HG03095 (cell line): ENCODE measurements at regions not wholly inside any gene's neighbourhood (a gene's known extent, or its start where the extent isn't known, plus 50 kb on each side); places are given as distances from the start of the nearest gene placed in this dataset.

Experiments used
- ATAC-seq: cut with Tn5 transposase; IDR thresholded peaks from one replicate; pipeline ENCODE4 v1.9.1; 2021; ENCODE audit warnings: moderate library complexity; ENCODE audit not compliant: unreplicated experiment

DNA sequence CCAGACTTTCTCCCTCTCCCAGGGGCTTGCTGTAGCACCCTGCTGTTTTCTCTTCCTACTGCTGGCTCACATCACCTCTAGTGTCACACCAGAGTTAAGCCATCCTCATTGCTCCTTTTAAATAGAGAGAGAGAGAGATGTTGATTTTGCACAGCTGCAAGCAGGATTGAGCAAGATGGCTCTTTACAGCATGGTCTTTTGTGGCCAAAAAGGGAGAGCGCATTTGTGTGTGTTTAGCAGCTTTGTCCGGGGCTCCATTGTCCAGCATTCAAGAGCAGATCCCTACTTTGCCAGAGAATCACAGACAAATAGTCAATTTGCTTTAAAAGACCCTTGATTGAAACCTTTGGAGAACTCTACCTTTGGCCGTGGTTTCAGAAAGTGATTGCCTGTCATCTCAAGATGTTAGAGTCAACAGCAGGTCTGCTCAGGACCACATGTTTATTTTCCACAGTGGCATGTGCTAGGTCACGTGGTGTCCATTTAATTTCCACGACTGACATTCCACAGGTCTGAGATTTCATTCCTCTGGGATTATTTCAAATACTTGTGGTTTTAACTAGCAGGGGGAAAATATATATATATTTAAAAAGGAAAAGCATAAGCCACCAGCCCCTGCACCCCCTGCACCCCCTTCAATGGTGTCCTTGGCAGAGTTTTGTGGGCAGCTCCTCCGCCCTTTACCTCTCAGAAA lies 359.9 kb upstream of the SLC14A2 start:
- ATAC-seq: no peak

DNA sequence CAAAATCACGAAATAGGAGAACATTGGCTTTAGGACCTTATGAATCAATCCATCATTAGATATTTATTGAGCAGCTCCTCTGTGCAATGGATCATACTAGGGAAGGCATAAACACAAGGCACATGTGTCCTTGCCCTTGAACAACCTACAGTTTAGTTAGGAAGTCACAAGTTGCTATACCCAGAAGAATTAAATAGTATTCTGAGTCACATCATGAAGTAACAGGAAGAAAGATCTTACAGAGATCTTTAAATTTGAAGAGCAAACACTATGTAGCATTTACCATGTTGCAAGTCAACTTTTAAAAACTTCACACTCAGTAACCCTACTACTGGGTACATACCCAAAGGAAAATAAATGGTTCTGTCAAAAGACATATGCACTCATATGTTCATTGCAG lies 355.2 kb upstream of the SLC14A2 start:
- no peak for ATAC-seq

DNA sequence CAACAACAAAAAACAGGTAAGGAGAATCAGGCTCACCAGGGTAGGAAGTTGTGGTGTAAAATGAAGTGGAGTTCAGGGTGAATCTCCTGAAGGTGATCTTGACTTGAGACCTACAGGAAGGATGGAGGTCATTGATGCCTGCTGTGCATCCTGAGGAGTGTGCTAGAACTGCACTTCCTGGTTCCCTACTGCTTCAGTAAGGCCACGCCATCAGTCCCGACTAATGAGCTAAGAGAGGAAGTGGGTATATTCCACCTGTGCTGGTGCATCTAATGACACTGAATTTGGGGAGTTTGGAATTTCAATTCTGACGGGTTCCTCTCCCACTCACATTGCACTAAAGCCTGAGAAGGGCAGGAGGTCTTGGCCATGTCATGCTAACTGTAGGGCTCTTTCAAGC lies 349.3 kb upstream of the SLC14A2 start:
- no peak for ATAC-seq

DNA sequence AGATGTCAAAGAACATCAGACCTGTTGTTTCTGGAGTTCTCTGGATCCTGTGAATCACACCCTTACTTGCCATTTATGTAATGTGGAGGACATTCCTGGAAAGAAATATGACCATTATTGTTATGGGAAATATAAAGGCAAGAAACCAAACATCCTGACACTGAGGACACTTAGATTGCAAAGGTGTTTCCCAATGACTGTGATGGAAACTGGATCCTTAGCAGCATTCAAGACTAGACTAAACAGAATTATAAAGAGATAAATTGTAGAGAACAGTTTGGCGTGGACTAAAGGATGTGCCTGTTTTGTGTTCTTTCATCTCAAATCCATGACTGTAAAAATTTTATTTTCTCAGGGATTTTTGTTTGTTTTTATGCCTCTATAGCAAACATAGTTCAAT lies 347.7 kb upstream of the SLC14A2 start:
- ATAC-seq: no peak

GRCh38 chr18:45268583-45268982 lies 346.7 kb upstream of the SLC14A2 start:
- ATAC-seq: no peak

GRCh38 chr18:45270289-45270771 lies 344.9 kb upstream of the SLC14A2 start:
- no peak for ATAC-seq

- no peak for ATAC-seq
These were observed 341.2 kb upstream of the SLC14A2 start for GRCh38 chr18:45274026-45274425.

DNA sequence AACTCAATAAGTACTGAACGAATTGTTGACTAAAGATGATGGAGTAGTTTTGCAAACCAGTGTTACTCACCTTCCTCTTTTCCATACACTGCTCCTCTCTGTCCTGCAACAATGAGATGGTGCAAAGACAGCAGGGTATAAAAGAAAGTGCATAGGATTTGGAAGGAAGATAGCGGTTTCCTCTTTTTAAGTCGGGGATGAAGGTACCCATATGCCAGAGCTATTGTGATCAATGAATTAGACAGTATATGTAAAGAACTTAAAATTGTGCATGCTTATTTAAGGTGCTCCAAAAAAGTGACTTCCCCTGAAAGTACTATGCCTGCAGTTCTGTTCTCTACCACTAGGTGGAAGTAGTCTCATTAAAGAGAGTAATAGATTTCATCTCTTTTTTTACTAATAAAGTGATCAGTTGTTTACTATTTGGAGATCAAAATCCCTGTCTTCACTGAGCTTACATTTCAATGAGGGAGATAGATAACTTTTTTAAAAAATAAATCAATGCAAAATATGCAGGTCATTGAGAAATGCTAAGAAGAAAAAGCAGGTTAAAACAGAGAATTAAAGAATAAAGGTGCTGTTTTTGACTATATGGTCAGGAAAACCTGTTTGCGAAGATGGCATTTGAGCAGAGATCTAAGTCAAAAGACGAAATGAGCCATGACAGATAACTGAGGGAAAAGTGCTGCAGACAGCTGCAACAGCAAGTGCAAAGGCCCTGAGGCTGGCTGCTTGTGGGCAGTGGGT lies 339.7 kb upstream of the SLC14A2 start:
- ATAC-seq: no peak

DNA sequence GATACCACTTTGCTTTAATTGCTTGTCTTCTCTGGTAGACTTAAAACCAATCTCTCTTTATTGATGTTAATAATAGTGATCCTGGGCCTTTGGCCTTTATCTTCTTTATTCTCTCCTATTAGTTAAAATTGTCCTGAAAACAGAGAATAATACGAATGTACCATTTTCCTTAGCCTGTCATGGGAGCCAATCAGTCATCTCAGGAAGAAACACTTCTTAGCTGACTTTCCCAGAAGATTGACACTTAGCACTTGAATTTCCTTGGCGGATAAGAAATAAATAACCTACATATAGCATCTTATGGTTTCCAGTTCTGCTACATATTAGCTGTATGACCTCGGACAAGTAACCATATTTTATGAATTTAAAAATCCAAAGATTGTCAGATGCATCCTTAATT lies 338.4 kb upstream of the SLC14A2 start:
- no peak for ATAC-seq

GRCh38 chr18:45277908-45278307 lies 337.4 kb upstream of the SLC14A2 start:
- no peak for ATAC-seq

DNA sequence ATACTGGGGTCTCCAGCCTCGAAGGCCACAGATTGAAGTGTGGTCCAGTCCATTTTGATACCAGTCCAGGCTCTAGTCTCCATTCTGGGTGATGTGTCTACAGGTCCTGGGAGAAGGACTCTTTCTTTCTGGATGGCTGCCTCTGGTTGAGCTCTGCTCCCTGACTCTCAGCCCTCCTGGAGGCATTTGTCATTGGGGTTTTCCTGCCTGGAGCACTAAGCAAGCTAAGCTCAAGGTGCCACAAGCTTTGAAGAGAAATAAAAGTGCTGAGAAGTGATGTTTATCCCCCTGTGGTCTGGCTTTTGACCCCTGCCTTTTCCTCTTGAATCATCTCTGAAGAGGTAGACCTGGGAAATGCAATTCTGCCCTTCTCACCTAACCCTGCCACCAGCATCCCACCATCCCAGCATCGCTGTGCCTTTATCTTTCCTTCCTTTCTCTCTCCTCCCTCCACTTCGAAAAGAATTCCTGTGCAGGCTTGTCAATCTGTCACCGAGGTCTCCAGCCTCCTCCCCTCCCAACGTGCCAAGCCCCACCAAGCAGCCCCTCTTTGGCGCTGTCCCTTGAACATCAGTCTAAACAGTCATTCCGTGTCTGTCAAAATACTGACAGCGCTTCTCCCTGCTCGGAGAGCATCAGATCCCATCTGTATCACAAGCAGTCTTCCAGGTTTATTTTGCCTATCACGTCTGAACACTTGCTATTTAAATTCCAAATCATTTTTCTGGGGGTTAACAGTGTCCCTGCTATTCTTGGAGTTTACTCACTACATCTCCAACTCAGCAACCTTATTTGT lies 334.6 kb upstream of the SLC14A2 start:
- ATAC-seq: no peak

DNA sequence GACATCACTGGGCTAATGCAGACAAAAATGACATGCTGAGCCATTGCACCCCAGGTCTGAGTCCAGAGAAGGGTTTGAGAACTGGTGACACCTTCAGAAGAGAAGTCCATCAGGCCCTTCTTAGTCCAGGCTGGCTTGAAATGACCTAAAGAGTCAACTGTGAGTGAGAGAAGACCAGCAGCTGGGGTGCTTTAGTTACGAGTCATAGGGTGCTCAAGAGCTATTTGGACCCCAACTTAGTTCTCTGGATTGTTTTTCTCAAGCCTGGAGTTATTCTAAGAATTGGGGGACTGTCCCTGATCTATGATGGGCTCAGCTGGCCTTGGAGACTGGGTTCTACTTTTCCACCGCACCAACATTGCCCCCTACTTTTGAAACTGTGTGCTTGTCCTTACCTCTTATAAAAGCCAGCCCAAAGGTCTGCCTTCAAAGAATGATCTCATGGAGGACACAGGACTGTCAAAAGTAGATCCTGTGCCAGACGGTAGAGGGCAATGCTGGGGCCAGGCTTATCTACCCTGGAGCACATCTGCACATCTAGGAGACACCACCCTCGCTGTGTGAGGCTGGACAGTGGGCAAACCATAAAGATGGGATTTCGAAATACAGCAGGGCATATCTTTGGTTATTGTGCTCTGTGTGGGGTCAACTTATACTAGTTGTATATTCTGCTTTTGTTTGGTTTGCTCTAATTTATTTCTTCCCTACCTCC lies 333.0 kb upstream of the SLC14A2 start:
- ATAC-seq: no peak

DNA sequence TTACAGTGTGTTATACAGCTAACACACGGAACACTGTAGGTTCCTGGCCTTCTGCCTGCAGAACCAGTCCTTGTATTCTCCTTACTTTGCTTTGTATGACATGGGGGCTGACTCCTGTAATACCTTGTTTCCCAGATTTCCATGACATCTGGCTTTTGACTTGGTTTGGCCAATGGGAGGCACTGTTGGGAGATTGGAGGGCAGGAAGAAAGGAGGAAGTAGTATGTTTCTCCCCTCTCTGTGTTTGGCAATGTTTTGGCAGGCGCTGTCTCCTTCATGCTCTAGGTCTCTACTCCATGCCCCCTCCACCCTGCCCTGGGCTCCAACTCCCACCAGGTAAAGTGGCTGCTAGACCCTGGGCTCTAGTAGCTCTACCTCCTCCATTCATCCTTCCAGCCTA lies 331.1 kb upstream of the SLC14A2 start:
- ATAC-seq: no peak

GRCh38 chr18:45284851-45285250 lies 330.4 kb upstream of the SLC14A2 start:
- no peak for ATAC-seq

DNA sequence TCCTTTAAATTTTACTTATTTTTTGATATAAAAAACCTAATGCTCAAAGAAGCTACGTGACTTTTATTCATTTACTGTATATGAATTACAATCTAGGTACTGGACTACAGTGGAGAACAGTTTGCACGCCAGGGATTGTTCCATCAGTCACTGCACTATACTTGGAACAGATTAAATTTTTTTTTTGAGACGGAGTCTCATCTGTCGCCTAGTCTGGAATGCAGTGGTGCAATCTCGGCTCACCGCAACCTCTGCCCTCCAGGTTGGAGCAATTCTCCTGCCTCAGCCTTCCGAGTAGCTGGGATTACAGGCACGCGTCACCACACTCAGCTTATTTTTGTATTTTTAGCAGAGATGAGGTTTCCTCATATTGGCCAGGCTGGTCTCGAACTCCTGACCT lies 330.0 kb upstream of the SLC14A2 start:
- no peak for ATAC-seq

DNA sequence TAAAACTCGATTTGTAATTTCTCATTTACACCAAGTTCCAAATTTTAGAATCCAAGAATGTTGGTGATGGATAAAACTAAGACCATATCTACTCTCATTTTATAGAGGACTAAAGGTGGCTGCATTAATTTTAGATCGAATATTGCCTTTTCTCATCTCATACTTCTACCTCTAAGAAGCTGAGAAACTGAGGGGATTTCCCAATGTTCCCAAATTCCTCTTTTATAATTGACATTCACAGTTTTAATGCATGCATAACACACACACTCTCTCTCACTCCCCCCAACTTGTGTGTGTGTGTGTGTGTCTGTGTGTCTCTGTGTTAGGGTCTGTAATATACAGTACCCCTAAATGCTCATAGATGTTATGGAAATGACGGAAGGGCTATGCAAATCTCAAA lies 328.8 kb upstream of the SLC14A2 start:
- ATAC-seq: no peak

GRCh38 chr18:45287531-45287930 lies 327.7 kb upstream of the SLC14A2 start:
- ATAC-seq: no peak

GRCh38 chr18:45290364-45290763 lies 324.9 kb upstream of the SLC14A2 start:
- no peak for ATAC-seq

- ATAC-seq: no peak
These were observed 323.4 kb upstream of the SLC14A2 start for GRCh38 chr18:45291621-45292615.

- ATAC-seq: no peak
These were observed 319.9 kb upstream of the SLC14A2 start for GRCh38 chr18:45295388-45295787.
